HG02981 (cell line): ENCODE measurements at regions not wholly inside any gene's neighbourhood (a gene's known extent, or its start where the extent isn't known, plus 50 kb on each side); places are given as distances from the start of the nearest gene placed in this dataset.

Source experiments
- ATAC-seq: cut with Tn5 transposase; IDR thresholded peaks from one replicate; pipeline ENCODE4 v1.9.1; 2021; ENCODE audit warnings: mild to moderate bottlenecking, moderate library complexity; ENCODE audit not compliant: unreplicated experiment

- no peak for ATAC-seq
Observed at GRCh38 chr15:77541421-77542181, 91.1 kb downstream of the LINGO1 start.

- no peak for ATAC-seq
Observed at GRCh38 chr15:77540312-77541060, 92.2 kb downstream of the LINGO1 start.

DNA sequence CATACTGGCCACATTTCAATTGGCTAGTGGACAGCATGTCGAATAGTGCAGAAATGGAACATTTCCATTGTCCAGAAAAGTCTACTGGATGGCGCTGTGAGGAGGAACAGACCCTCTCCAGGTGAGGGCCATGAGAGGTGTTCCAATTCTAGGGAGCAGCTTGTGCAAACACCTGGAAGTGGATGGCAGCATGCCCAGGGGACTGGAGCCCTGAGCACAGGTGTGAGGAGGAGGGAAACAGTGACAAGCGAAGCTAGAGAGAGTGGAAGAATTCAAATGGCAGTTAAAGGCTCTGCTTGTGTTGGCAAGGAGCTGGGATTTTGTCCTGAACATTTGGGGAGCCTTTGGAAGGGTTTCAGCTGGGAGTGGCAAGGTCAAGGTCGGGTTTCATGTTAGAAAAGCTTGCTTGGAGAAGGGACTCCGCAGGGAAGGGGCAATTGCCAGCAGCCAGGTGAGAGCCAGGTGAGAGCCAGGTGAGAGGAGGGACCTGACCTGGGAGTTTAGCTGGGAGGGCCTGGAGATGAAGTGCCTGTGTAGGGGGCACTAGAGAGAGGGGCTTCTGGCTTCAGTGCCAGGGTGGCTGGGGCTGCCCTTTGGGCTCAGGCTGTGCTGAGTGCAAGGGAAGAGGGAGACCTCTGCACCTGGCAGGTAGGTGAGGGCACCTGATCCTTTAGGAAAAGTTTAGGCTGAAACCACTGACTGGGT lies 93.8 kb downstream of the LINGO1 start:
- ATAC-seq: no peak

DNA sequence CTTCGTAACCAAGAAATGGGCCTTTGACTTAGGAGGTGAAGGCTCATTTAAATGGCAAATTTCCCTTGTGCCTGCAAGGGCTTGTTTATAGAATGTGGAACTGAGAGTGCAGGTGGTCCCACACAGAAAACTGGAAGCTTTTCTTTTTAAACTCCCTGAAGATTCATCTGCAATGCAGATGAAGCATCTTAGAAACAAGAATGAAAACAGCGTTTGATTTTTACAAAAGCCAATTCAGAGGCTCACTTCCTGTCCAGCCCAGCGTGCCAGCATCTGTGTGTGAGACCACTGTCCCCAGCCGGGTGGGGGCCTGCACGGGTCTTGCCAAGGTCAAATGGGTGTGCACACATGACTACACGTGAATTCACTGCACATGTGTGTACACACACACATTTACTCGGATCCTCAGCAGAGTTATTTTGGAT lies 94.7 kb downstream of the LINGO1 start:
- ATAC-seq: peak; percentile 60

DNA sequence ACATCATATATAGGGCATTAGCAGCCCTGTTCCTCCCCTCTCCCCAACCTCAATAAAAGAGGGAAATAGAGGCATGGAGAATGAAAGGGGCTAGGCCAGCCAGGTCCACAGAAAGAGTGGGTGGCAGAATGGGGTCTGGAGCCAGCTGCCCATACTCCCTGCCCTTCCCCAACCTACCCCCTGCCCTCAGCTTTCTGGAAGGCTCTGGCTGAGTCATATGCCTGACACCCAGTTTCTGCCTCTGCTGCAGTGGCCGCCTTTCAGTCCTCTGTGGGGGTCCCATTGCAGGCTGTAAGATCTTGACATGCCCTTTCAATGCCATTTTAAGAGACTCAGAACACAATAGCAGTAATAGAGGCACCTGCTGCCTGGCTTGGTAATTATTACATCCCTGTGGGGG lies 95.7 kb downstream of the LINGO1 start:
- ATAC-seq: no peak

DNA sequence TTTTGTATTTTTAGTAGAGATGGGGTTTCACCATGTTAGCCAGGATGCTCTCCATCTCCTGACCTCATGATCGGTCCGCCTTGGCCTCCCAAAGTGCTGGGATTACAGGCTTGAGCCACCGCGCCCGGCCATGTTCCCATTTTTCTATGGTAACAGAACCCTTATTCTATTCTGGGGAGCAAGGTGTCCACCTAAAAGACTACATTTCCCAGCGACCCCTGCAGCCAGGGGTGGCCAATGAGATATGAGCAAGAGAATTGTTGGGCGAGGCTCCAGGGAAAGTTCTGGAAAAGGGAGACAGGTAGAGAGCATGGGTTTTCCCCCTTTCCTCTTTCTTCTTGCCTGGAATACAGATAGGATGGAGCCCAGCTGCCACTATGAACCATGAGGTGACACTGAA lies 96.9 kb downstream of the LINGO1 start:
- ATAC-seq: no peak
